ENCODE measurements at regions not wholly inside any gene's neighbourhood (a gene's known extent, or its start where the extent isn't known, plus 50 kb on each side); places are given as distances from the start of the nearest gene placed in this dataset.

DNA sequence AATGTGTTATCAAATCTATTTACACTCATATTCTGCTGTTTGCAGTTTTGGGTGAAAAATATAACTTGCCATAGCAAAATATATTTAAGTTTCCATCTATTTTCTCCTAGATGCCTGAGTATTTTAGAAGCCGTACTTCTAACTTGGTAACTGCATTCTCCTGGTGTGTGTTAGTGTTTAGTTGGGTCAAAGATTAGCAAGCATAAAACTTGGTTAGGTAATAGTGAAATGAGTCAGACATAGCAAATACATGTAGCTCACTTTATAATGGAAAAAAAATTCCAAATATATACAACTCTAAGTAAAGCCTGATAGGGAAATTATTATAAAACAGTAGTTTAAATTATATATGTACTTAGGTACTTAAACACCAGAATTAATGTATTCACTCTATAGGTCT lies 640.7 kb upstream of the ST8SIA4 start:
- no peak for TF ChIP-seq REST (IDR thresholded peaks at IDR 0.05; ENCODE audit: insufficient read depth in 1 of 2, low read depth in 2 of 2, low read length in 2 of 2)
- no peak for TF ChIP-seq TAF1 (IDR thresholded peaks at IDR 0.05; ENCODE audit: borderline replicate concordance, insufficient read depth, low read length)
